Right atrium auricular region (tissue), 2 donors: ENCODE measurements at regions not wholly inside any gene's neighbourhood (a gene's known extent, or its start where the extent isn't known, plus 50 kb on each side); places are given as distances from the start of the nearest gene placed in this dataset.

ENCODE experiments used
- DNase-seq: peaks from one replicate; pipeline ENCODE4 v3.0.0-alpha.2; 2019; ENCODE audit warnings: low spot score
- H3K27ac ChIP-seq, 2 donors: fragments of 200-600 bp; sonication (generic); 1 replicate in 1 of 2; 2 replicates in 1 of 2; pipeline ENCODE4 v1.5.1; 2016 to 2019
- H3K27me3 ChIP-seq, 2 donors: fragments of 200-600 bp; sonication (generic); one replicate each; pipeline versions ENCODE4 v1.5.1 to v1.6.0; 2017 to 2019
- H3K36me3 ChIP-seq: fragments of 200-600 bp; sonication (generic); one replicate; pipeline ENCODE4 v1.5.1; 2016
- H3K4me1 ChIP-seq, 2 donors: fragments of 200-600 bp; sonication (generic); one replicate each; pipeline versions ENCODE4 v1.5.1 to v1.6.0; 2017 to 2019
- H3K4me3 ChIP-seq, 2 donors: fragments of 200-600 bp; sonication (generic); 1 replicate in 1 of 2; 2 replicates in 1 of 2; pipeline ENCODE4 v1.5.1; 2017 to 2019; ENCODE audit warnings: mild to moderate bottlenecking in 1 of 2, moderate library complexity in 1 of 2
- H3K9me3 ChIP-seq, 2 donors: fragments of 200-600 bp; sonication (generic); one replicate each; pipeline ENCODE4 v1.5.1; 2019
- CTCF ChIP-seq, 2 donors: fragments of 200-600 bp; sonication (generic); IDR thresholded peaks; one replicate each; pipeline ENCODE4 v1.5.1; 2019; ENCODE audit warnings: antibody characterized with exemption in 2 of 2

DNA sequence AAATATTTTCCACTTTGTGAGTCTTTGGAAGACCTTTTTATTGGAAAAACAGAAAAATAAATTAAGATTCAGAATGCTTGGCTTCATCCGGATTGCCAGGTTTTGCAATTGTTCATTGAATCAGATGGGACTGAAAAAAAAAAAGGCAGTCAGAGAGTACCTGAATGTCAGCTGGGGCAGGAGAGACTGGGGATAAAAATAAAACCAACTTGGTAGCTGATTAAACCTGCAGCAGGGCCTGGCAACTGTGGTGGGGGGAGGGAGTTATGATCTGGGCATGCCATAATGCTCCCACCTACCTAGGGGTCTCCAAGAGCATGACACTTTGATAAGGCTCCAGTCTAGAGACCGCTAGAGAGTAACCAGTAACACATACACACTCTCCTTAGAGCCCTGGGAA, 454.4 kb downstream of the DTWD2 start:
- Histone ChIP-seq H3K27ac (peak overlapping the region; percentile 7 to 62), H3K36me3 (no peaks in the 10 kb centered on the region), H3K9me3 (no peaks in the 10 kb centered on the region), H3K27me3 (no peaks in the 10 kb centered on the region), H3K4me1 (peaks cover 0 to 17% of the 10 kb centered on the region in 2 donors), H3K4me3 (no peak overlapping the region)
- no peak for TF ChIP-seq CTCF (IDR thresholded peaks at IDR 0.05)
- no peak for DNase-seq

DNA sequence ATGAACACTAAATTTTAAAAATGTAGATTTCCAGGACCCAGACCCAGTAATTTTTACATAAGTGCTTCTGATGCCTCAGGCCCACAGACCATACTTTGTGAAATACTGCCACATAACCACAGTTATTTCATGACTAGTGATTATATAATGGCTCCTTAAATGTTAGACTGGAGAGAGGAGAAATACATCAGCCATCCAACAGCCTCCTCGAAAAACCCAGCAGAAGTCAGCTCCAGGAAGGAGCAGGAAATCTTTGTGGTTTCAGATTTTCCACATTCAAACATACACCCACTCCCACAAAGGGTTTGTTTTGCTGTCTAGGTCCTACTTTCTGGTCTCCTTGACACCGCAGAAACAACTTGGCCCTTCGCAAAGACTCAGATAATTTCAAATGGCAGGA, 455.2 kb downstream of the DTWD2 start:
- Histone ChIP-seq H3K36me3 (no peaks in the 10 kb centered on the region), H3K9me3 (no peaks in the 10 kb centered on the region), H3K27ac (peak overlapping the region; percentile 7 to 62), H3K27me3 (no peaks in the 10 kb centered on the region), H3K4me1 (peaks cover 0 to 20% of the 10 kb centered on the region in 2 donors), H3K4me3 (no peak overlapping the region)
- no peak for TF ChIP-seq CTCF (IDR thresholded peaks at IDR 0.05)
- no peak for DNase-seq

GRCh38 chr5:118531276-118531675, 457.1 kb downstream of the DTWD2 start:
- no peak for TF ChIP-seq CTCF (IDR thresholded peaks at IDR 0.05)
- H3K27me3 ChIP-seq = no peaks in the 10 kb centered on the region
- H3K4me3 ChIP-seq = no peak overlapping the region
- no peaks in the 10 kb centered on the region for H3K9me3 ChIP-seq
- no peak for DNase-seq
- no peak overlapping the region for H3K27ac ChIP-seq
- peaks cover 0 to 20% of the 10 kb centered on the region in 2 donors for H3K4me1 ChIP-seq
- no peaks in the 10 kb centered on the region for H3K36me3 ChIP-seq

GRCh38 chr5:118529361-118530144, 458.8 kb downstream of the DTWD2 start:
- Histone ChIP-seq H3K9me3 (no peaks in the 10 kb centered on the region), H3K27me3 (no peaks in the 10 kb centered on the region), H3K4me1 (peaks cover 0 to 20% of the 10 kb centered on the region in 2 donors), H3K27ac (peak overlapping the region; percentile 10 to 53), H3K36me3 (no peaks in the 10 kb centered on the region), H3K4me3 (no peak overlapping the region)
- no peak for DNase-seq
- no peak for TF ChIP-seq CTCF (IDR thresholded peaks at IDR 0.05)

GRCh38 chr5:118522626-118523025, 465.7 kb downstream of the DTWD2 start:
- H3K4me1 ChIP-seq = peaks cover 0 to 14% of the 10 kb centered on the region in 2 donors
- H3K27me3 ChIP-seq = no peaks in the 10 kb centered on the region
- H3K9me3 ChIP-seq = no peaks in the 10 kb centered on the region
- H3K27ac ChIP-seq = no peak overlapping the region
- no peaks in the 10 kb centered on the region for H3K36me3 ChIP-seq
- DNase-seq = no peak
- no peak overlapping the region for H3K4me3 ChIP-seq
- TF ChIP-seq CTCF (IDR thresholded peaks at IDR 0.05) = no peak
